ENCODE measurements at regions not wholly inside any gene's neighbourhood (a gene's known extent, or its start where the extent isn't known, plus 50 kb on each side); places are given as distances from the start of the nearest gene placed in this dataset.

DNA sequence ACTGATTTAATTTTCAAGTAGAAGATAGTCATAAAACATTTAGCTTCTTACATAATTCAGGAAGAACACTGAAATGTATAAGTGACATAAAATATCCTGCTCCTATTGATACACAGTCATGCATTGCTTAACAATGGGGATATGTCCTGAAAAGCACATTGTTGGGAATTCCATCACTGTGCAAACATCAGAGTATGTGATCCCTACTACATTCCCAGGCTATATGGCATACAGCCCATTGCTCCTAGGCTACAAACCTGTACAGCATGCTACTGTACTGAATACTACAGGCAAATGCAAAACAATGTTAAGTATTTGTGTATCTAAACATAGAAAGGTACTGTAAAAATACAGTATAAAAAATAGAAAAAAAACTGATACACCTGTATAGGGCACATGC is 723.9 kb upstream of the ARGLU1 start:
- DNase-seq = no peak
- intact Hi-C loops (cut with DNase I) = no loop called here

DNA sequence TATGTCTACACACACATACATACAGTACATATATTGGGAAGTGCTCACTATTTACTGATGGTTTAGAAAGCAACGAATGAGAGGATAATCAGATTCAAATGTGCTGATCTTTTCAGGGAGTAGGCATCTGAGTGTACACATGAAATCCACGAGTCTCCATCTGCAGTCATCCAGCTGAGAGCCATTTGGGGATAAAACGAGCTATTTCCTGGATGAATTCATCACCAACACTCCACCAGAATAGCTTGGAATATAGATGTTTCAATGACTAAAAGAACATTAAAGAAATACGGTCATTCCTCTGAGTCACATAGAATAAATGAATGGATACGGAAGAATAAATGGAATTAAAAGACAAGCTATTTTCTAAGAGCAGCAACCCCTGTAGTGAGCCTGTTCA is 721.6 kb upstream of the ARGLU1 start:
- intact Hi-C loops (cut with DNase I) = no loop called here
- DNase-seq = no peak

DNA sequence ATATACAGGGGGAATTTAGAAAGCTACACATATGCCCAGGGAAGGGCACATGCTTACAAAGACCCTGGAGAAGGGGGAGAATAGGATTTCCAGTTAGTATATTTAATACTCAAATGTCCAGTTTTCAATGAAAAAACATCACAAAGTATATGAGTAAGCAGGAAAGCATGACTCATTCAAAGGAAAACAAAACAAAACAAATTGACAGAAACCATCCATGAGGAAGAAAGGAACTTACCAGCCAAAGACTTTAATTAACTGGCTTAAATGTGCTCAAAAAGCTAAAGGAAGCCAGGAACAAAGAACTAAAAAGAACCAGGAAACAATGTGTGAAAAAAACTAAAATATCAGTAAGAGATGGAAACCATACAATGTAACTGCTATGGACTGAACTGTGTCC is 716.2 kb upstream of the ARGLU1 start:
- no peak for DNase-seq
- intact Hi-C loops (cut with DNase I) = no loop called here

DNA sequence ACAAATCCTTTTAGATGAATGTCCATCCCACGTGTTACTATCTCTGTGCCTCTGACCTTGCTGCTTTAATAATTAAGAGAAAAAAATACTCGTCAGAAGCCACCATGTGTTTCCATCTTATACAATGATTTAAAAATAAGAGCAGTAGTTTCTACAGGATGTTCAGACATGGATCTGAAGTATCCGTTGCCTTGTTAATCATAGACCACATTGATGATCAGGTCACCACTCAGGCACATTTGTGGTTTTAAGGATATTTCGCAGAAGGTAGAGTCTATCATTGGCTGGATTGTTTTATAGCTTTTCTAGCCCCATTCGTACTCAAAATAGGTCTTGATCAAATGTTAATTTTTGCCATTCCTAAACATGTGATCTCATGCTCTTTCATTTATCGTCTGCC is 710.0 kb upstream of the ARGLU1 start:
- DNase-seq = no peak
- intact Hi-C loops (cut with DNase I) = no loop called here

DNA sequence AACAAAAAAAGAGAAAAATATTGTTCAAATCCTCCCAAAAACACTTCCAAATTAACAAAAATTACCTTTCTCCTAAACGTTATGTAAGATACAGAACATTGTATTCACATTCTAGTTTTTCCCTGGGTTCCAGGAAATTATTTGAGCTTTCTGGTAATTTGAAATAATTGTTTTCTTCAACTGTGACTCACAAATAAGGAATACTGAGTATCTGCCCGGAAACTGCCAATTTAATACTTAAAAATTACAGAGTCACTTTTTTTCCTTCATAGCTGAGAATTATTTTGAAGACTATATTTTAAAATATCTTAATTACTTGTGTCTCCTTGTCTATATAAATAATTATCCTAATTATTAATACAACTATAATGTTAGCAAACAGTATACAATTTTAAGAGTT is 709.0 kb upstream of the ARGLU1 start:
- no peak for DNase-seq
- intact Hi-C loops (cut with DNase I) = no loop called here

DNA sequence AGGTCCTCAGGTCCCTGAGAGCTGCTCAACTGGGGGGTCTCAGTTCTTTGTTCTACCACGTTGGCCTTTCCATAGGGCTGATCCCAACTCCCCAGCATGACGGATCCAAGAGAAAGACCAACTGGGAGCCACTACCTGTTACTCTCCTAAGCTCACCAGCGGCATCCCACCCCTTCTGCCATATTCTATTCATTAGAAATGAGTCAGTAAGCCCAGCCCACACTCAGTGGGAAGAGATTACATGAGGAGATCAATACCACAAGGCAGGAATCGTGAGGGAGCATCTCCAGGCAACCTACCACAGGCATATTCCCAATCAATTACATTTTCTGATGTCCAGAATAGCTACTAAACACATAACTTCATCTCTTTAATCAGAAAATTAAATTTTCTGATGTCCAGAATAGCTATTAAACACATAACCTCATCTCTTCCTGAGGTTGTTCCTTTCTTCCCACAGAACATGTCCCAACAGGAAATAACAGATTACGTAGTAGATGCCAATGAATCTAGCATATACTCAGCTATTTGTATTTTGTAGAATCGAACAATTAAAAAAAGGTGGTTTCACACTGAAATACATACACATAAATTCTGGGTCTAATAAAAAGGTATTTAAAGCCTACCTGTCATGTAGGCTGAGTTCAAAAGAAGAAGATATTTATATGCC is 708.1 kb upstream of the ARGLU1 start:
- no peak for DNase-seq
- intact Hi-C loops (cut with DNase I) = no loop called here

DNA sequence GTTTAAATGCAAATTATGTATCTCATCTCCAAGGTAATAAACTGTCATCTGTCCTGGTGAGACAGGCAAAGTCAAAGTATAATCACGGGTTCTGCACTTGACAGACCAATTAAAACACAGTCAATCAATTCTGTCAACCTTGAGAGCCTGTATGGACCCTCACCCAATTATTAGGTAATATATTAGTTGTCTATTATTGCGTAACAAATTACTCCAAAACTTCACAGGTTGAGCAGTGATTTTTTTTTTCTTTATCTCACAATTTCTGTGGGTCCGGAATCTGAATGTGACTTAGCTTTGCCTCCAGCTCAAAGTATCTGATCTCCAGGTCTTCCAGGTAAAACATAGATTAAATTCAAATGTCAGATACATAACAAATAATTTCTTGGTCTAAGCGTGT is 707.4 kb upstream of the ARGLU1 start:
- DNase-seq = no peak
- intact Hi-C loops (cut with DNase I) = no loop called here

DNA sequence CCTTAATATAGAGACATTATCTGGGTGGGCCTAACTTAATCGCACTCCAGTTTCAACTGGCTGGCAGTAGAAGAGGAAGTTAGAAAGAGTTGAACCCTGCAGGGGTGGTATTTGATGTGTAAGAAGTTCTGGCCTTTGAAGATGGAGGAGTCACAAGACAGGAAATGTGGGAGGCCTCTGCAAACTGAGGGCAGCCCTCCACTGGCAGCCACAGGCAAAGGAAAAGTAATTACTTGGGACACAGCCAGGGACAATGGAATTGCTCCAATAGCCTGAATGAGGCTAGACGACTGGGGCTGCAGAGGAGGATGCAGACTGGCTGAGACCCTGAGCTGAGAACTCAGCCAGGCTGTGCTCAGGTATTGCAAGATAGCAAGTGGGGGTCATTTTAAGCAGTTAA is 703.3 kb upstream of the ARGLU1 start:
- DNase-seq = peak in 5 of 42 donors; percentile 10 to 31 (median 17)
- intact Hi-C loops (cut with DNase I) = no loop called here

DNA sequence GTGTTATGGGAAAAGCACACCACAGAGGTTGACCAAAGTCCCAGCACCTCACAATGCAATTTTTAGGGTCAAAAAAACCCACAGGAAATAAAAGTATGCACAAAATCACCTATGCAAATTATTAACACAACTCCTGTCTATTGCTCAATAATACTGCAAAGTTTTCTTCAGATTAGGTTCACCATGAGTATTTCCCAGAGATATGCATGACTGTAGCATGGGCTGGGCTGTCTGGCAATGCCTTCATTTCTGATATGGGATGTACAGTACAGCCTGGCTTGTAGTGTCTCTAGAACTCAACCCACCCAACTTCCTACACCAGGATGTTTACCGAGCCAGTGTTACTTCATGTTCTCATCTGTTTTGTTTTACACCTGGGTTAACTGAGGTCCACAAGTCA is 698.7 kb upstream of the ARGLU1 start:
- intact Hi-C loops (cut with DNase I) = no loop called here
- no peak for DNase-seq

DNA sequence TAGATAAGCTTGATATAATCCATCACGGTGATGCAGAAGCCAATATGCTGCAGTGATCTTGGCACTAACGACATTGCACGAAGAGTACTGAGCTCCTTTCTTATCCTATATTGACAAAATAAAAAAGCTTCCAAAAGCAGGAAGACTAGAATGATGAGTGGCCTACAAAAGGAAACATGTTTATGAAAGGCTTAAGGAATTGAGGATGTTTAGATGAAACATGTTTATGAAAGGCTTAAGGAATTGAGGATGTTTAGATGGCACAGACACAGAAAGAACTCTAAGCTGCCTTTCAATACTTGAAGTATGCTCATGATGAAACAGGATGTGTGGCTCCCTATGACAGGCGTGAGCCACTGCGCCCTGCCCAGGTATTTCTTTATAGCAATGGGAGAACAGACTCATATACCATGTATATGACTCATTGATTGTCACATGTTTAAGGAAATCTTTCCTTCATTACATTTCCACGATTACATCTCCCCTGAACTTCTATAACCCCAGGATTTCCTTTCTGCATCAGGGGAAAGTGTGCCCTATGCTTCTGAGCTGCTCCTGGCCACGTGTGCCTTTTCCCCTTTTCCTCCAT is 690.8 kb upstream of the ARGLU1 start:
- intact Hi-C loops (cut with DNase I) = no loop called here
- no peak for DNase-seq

DNA sequence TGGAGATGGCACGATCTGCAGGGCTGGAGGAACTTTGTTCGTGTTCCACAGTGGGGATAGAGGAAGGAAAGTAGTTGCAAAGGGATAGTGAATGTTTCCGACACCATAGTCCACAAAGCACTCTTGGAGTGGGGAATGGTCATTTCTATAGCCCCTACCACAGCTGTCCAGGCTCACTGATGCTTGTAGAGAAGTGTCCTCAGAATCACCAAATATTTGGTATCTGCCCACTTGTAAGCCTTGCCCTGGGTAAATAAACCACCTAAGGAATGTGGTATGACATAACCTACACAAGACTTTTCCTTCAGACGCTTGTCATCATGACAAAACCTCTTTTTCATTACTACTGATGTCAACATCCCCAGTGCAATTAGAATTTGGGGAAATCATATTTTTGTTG is 686.5 kb upstream of the ARGLU1 start:
- DNase-seq = no peak
- intact Hi-C loops (cut with DNase I) = no loop called here

DNA sequence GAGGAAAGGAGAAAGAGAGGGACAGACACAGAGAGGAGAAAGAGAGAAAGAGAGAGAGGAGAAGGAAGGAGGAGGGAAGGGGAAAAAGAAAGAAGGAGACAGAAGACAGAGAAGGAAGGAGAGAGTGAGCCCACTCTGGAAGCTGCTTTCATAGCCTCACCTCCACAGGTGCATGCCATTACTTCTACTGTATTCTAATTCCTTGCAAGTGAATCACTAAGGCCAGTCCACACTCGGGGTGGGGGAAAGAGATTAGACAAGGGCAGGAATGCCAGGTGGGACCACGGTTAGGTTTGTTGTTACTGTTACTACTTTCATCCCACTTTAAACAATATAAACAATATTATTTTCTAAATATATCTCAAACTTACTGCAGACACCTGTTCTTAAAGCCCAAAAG is 684.5 kb upstream of the ARGLU1 start:
- intact Hi-C loops (cut with DNase I) = no loop called here
- DNase-seq = no peak

DNA sequence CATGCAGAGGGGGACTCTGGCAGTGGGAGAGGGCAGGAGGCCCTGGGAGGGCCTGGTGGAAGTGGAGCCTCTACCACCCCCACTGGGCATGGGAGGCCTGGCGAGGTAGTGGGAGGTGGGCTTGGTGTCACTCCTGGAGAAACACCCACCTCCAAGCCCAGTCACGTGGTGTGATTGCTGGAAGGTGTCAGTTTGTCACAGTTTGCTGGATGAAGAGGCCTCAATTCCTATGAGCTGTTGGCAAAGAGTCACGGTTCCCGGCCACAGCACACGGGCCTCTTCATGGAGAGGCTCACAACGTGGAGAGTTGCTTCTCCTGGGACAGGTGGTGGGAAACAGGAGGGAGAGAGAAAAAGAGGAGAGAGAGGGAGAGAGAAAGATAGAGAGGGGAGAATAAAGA is 684.1 kb upstream of the ARGLU1 start:
- intact Hi-C loops (cut with DNase I) = no loop called here
- DNase-seq = no peak

DNA sequence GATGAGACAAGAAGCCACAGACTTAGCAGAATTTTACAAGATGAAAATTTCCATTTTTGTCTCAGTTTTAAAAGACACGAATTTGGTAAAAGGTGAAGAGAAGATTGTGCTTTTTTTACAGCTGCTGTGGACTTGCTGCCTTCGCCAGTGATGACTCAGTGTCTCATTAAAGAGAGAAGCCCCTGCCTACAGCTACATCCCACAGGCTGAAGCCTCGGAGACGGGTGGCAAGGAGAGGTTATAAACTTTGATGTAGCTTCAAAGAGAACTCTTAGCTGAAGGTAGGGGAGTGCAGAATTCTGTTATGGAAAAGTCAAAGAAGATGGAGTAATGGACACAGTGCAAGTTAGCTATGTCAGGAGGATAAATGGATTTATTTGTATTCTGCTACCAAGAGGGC is 683.4 kb upstream of the ARGLU1 start:
- intact Hi-C loops (cut with DNase I) = no loop called here
- peak in 3 of 42 donors; percentile 15 to 26 (median 21) for DNase-seq

DNA sequence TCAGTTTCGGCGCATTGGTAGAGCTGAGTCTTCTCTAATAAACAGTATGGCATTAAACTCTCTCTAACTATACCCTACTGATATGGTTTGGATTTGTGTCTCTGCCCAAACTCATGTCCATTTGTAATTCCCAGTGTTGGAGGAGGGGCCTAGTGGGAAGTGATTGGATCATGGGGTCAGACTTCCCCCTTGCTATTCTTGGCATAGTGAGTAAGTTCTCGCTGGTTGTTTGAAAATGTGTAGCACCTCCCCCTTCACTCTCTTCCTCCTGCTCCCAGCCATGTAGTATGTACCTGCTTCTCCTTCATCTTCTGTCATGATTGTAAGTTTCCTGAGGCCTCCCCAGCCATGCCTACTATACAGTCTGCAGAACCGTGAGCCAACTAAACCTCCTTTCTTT is 682.7 kb upstream of the ARGLU1 start:
- intact Hi-C loops (cut with DNase I) = no loop called here
- no peak for DNase-seq

DNA sequence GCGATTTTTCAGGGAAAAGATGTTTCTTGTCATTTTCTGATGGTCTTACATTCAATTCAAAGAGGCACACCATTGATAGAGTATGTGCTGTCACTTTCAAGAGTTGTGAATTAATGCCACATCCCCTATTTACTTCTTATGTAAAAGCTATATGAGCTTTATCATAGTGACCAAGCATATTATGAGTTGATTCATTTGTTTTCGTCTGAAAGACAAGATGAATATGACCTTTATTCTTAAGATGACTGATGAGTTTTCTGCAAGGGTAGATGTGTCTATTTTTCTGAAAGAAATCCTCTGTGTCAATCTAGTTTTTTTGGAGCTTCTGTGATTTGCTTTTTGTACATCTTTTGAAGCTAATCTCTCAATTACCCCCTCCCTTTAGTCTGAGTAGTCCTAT is 676.3 kb upstream of the ARGLU1 start:
- DNase-seq = no peak
- intact Hi-C loops (cut with DNase I) = no loop called here

DNA sequence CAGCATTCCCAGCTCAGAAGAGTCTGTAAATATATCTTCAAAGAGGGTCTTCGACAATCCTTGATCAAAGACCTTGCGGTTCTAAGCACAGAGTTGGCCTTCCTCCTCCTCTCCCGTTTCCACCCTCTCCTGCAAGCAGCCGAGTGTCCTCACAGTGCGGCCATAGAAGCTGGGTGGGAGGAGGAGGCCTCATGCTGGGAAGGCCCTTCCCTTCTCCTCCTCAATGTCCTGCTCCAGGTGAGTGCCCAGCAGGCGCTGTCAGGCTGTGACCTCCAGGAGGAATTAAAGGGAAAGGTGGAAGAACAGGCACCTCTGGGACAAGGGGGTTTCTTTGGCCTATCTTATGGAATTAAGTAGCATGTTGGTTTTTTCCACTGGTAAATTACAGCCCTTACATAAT is 674.2 kb upstream of the ARGLU1 start:
- intact Hi-C loops (cut with DNase I) = no loop called here
- no peak for DNase-seq

DNA sequence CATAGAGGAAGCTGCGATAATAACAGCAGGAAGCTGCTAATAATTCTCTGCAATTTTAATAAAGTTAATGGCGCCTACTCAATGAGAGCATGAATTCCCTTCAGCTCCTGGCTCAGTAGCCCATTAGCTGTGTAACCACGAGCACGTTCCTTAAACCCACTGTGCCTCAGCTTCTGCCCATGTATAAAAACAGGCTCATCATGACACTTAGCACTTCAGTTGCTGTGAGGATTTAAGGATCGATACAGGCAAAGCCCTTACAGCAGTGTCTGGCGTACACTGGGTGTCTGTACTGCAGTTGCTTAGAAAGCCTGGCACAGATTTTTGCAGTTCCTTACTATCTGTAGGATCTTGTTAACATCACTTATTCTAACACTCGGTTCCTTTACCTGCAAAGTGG is 673.4 kb upstream of the ARGLU1 start:
- DNase-seq = no peak
- intact Hi-C loops (cut with DNase I) = no loop called here

DNA sequence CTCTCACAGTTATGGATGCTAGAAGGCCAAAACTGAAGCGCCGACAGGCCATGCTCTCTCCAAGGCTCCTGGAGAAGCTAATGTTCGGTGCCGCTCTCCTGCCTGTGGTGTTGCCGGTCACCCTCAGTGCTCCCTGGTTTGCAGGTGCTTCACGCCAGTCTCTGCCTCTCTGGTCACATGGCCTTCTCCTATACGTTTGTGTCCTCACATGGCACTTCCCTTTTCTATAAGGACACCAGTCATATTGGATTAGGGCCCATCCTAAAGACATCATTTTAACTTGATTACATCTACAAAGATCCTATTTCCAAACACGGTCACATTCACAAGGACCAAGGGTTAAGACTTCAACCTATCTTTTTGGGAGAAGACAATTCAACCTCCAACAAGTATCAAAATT is 671.3 kb upstream of the ARGLU1 start:
- intact Hi-C loops (cut with DNase I) = no loop called here
- no peak for DNase-seq

DNA sequence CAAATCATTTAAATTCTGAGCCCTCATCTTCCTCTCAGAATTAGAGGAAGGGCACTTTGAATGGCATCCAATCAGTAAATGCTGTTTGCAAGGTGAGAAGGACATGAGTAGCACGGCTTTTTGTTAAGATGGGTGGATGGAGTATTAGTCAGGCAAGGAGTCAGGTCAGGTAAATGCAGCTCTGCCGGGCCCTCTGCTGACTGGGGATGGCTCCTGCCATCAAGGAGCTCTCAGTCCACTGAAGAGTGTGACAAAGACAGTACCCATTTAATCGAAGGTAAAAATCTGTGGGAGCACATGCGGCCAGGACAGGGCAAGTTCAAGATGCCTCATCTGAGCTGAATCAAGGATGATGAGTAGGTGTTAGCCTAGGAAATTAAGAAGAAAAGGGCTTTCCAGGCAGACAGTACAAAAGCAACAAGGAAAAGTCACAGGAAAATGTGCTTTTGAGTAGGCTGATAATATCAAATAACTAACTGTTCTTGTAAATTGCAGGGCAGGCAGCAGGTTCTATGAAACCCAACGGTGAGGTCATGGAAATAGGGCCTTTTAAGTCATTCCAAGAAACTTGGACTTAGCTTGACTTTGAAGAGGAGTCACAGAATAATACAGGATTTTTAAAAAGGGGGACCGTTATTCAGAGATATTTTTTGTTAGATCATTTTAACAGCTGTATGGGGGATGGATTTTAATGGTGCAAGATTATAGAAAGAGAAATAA is 670.5 kb upstream of the ARGLU1 start:
- no peak for DNase-seq
- intact Hi-C loops (cut with DNase I) = no loop called here
